PC-3 (cell line): ENCODE measurements at regions not wholly inside any gene's neighbourhood (a gene's known extent, or its start where the extent isn't known, plus 50 kb on each side); places are given as distances from the start of the nearest gene placed in this dataset.

Experiments
- ATAC-seq: fragments of 200-7000 bp; cut with Tn5 transposase; 2 replicates; pipeline ENCODE4 v1.9.1; 2020; ENCODE audit warnings: mild to moderate bottlenecking, moderate library complexity
- BruUV-seq: library from RNA; stranded (reverse); fragments of 400-500 nt; replicated peaks from 2 replicates; lab custom pipeline; 2021; lab: Mats Ljungman, UMichigan
- CTCF ChIA-PET: fragments of 300-600 bp; sonication (Branson Sonifier 250); formaldehyde crosslinking; loops from one replicate; lab custom pipeline; 2022; ENCODE audit warnings: antibody characterized with exemption; lab: Charles Lee
- POLR2A ChIA-PET: fragments of 300-600 bp; sonication (Branson Sonifier 250); formaldehyde crosslinking; loops from one replicate; lab custom pipeline; 2022; ENCODE audit warnings: antibody characterized with exemption; ENCODE audit not compliant: unreplicated experiment; lab: Charles Lee
- DNase-seq: peaks from one replicate; pipeline ENCODE4 v3.0.0-alpha.2; 2015
- H2AFZ ChIP-seq: fragments of 300-600 bp; sonication (generic); 2 replicates; pipeline ENCODE4 v1.6.0; 2016; ENCODE audit warnings: antibody characterized with exemption, low read length
- H3F3A ChIP-seq: fragments of 300-600 bp; sonication (generic); one replicate; pipeline ENCODE4 v1.6.0; 2017; ENCODE audit warnings: antibody characterized with exemption, low read length, control low read depth, mild to moderate bottlenecking; ENCODE audit not compliant: unreplicated experiment
- H3K27ac ChIP-seq: fragments of 300-600 bp; sonication (generic); 2 replicates; pipeline ENCODE4 v1.5.1; 2016; ENCODE audit warnings: mild to moderate bottlenecking, low read length
- H3K27me3 ChIP-seq: fragments of 300-600 bp; sonication (generic); 2 replicates; pipeline ENCODE4 v1.6.1; 2016; ENCODE audit warnings: low read length, mixed read lengths
- H3K36me3 ChIP-seq: fragments of 300-600 bp; sonication (generic); 2 replicates; pipeline ENCODE4 v1.6.1; 2016; ENCODE audit warnings: low read depth, mixed run types, low read length, mixed read lengths
- H3K4me1 ChIP-seq: fragments of 300-600 bp; sonication (generic); 2 replicates; pipeline ENCODE4 v1.5.1; 2016; ENCODE audit warnings: low read length; ENCODE audit not compliant: insufficient read depth
- H3K4me2 ChIP-seq: fragments of 300-600 bp; sonication (generic); 2 replicates; pipeline ENCODE4 v1.6.0; 2016; ENCODE audit warnings: low read length
- H3K4me3 ChIP-seq: fragments of 300-600 bp; sonication (generic); 2 replicates; pipeline ENCODE4 v1.5.1; 2016; ENCODE audit warnings: mild to moderate bottlenecking, low read length, mixed read lengths
- H3K79me2 ChIP-seq: fragments of 300-600 bp; sonication (generic); 2 replicates; pipeline ENCODE4 v1.6.1; 2017; ENCODE audit warnings: low read length, mixed read lengths
- H3K9ac ChIP-seq: fragments of 300-600 bp; sonication (generic); 2 replicates; pipeline ENCODE4 v1.6.0; 2016; ENCODE audit warnings: mild to moderate bottlenecking, low read length
- H3K9me2 ChIP-seq: fragments of 300-600 bp; sonication (generic); replicated peaks from 2 replicates; pipeline ENCODE4 v1.6.1; 2016; ENCODE audit warnings: mixed run types, low read length, mixed read lengths
- H3K9me3 ChIP-seq: fragments of 300-600 bp; sonication (generic); 2 replicates; pipeline ENCODE4 v1.6.1; 2016; ENCODE audit warnings: low read length, mixed read lengths
- H4K20me1 ChIP-seq: fragments of 300-600 bp; sonication (generic); 2 replicates; pipeline ENCODE4 v1.6.1; 2016; ENCODE audit warnings: low read length, mixed read lengths
- EZH2 ChIP-seq: fragments of 300-600 bp; sonication (generic); IDR thresholded peaks from one replicate; pipeline ENCODE4 v1.6.1; 2017; ENCODE audit warnings: antibody characterized with exemption, mild to moderate bottlenecking, low read length; ENCODE audit not compliant: unreplicated experiment
- EZH2phosphoT487 ChIP-seq: fragments of 300-600 bp; sonication (generic); IDR thresholded peaks from 2 replicates; pipeline ENCODE4 v1.6.1; 2018; ENCODE audit warnings: mild to moderate bottlenecking, antibody characterized with exemption, low read length, borderline replicate concordance
- intact Hi-C: fragments of 100-400 bp; cut with micrococcal nuclease; formaldehyde crosslinking; loops from 2 replicates; pipeline ENCODE4 v1.9.0; 2023
- TF ChIP-seq, protein P1 (sequence below): fragments of 300-600 bp; sonication (generic); conservative IDR thresholded peaks from 2 replicates; pipeline ENCODE4 v1.5.1; 2017; ENCODE audit warnings: antibody characterized with exemption, low read depth, mild to moderate bottlenecking, low read length

- Histone ChIP-seq H3K79me2 (no peaks in the 10 kb centered on the region), H3K4me3 (no peak overlapping the region), H3F3A (no peaks in the 10 kb centered on the region), H2AFZ (no peak overlapping the region), H3K27me3 (peaks cover 40% of the 10 kb centered on the region), H3K9me3 (no peaks in the 10 kb centered on the region), H3K27ac (no peak overlapping the region), H4K20me1 (no peaks in the 10 kb centered on the region), H3K9ac (no peak overlapping the region), H3K36me3 (no peaks in the 10 kb centered on the region), H3K9me2 (no peaks in the 10 kb centered on the region), H3K4me2 (no peak overlapping the region), H3K4me1 (no peaks in the 10 kb centered on the region)
- BruUV-seq = no TSS peak
- ChIA-PET CTCF (no interaction called here), POLR2A (no interaction called here)
- intact Hi-C loops = no loop called here
- TF ChIP-seq, protein P1, sequence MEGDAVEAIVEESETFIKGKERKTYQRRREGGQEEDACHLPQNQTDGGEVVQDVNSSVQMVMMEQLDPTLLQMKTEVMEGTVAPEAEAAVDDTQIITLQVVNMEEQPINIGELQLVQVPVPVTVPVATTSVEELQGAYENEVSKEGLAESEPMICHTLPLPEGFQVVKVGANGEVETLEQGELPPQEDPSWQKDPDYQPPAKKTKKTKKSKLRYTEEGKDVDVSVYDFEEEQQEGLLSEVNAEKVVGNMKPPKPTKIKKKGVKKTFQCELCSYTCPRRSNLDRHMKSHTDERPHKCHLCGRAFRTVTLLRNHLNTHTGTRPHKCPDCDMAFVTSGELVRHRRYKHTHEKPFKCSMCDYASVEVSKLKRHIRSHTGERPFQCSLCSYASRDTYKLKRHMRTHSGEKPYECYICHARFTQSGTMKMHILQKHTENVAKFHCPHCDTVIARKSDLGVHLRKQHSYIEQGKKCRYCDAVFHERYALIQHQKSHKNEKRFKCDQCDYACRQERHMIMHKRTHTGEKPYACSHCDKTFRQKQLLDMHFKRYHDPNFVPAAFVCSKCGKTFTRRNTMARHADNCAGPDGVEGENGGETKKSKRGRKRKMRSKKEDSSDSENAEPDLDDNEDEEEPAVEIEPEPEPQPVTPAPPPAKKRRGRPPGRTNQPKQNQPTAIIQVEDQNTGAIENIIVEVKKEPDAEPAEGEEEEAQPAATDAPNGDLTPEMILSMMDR = no peak
- no peak for TF ChIP-seq EZH2
- TF ChIP-seq EZH2phosphoT487 = no peak
- DNase-seq (no peak), ATAC-seq (no peak)
These were observed 182.4 kb downstream of the RAP2A start for GRCh38 chr13:97616385-97616784.

- ChIA-PET CTCF (no interaction called here), POLR2A (no interaction called here)
- BruUV-seq = no TSS peak
- H3K4me3 ChIP-seq = no peak overlapping the region
- peaks cover 66% of the 10 kb centered on the region for H3K27me3 ChIP-seq
- H3K36me3 ChIP-seq = no peaks in the 10 kb centered on the region
- no peaks in the 10 kb centered on the region for H3K4me1 ChIP-seq
- ATAC-seq (no peak), DNase-seq (no peak)
- TF ChIP-seq, protein P1 = no peak
- TF ChIP-seq EZH2 (no peak), EZH2phosphoT487 (no peak)
- no peaks in the 10 kb centered on the region for H3K79me2 ChIP-seq
- H4K20me1 ChIP-seq = no peaks in the 10 kb centered on the region
- H2AFZ ChIP-seq = no peak overlapping the region
- H3K4me2 ChIP-seq = no peak overlapping the region
- no peaks in the 10 kb centered on the region for H3K9me3 ChIP-seq
- intact Hi-C loops = no loop called here
- no peaks in the 10 kb centered on the region for H3K9me2 ChIP-seq
- no peaks in the 10 kb centered on the region for H3F3A ChIP-seq
- H3K27ac ChIP-seq = no peak overlapping the region
- H3K9ac ChIP-seq = no peak overlapping the region
These were observed 187.1 kb downstream of the RAP2A start for GRCh38 chr13:97621025-97621424.

DNA sequence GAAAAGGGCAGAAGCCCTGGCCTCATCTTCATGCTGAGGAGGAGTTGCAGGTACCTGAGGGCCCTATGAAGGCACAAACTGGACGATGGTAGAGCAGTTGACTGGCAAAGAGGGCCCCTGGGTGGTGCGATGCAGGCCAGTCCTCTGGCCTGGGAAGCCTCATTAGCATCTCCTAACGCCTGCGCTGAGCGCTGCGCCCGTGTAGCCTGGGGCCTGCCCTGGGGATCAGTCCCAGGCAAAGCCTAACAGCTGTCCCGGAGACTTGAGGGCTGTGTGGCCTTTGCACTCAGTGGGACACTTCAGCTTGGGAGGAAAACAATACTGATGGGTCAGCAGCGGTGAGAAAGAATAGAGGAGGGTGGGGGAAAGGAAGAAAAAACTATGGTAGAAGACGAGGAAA, 187.7 kb downstream of the RAP2A start:
- ATAC-seq (no peak), DNase-seq (no peak)
- Histone ChIP-seq H4K20me1 (no peaks in the 10 kb centered on the region), H2AFZ (no peak overlapping the region), H3K27me3 (peaks cover 68% of the 10 kb centered on the region), H3K4me1 (no peaks in the 10 kb centered on the region), H3K9me3 (no peaks in the 10 kb centered on the region), H3K4me2 (no peak overlapping the region), H3K9me2 (no peaks in the 10 kb centered on the region), H3F3A (no peaks in the 10 kb centered on the region), H3K4me3 (no peak overlapping the region), H3K27ac (no peak overlapping the region), H3K79me2 (no peaks in the 10 kb centered on the region), H3K36me3 (no peaks in the 10 kb centered on the region), H3K9ac (no peak overlapping the region)
- BruUV-seq = no TSS peak
- intact Hi-C loops = no loop called here
- POLR2A ChIA-PET = no interaction called here
- CTCF ChIA-PET = no interaction called here
- no peak for TF ChIP-seq EZH2
- TF ChIP-seq, protein P1 = no peak
- no peak for TF ChIP-seq EZH2phosphoT487
